SK-N-SH (cell line): ENCODE measurements at regions not wholly inside any gene's neighbourhood (a gene's known extent, or its start where the extent isn't known, plus 50 kb on each side); places are given as distances from the start of the nearest gene placed in this dataset.

Experiments
- CTCF ChIA-PET: fragments of 300-600, 350-600 bp; formaldehyde crosslinking; extraction: SDS; loops from one replicate; lab custom pipeline; 2021; lab: Yijun Ruan, JAX
- POLR2A ChIA-PET: fragments of 350-600 bp; sonication (Branson Sonifier 250); formaldehyde crosslinking; extraction: SDS; loops from one replicate; lab custom pipeline; 2020; ENCODE audit warnings: antibody characterized with exemption, inconsistent platforms; lab: Yijun Ruan, JAX
- DNase-seq: peaks from one replicate; pipeline ENCODE4 v3.0.0; 2012
- H2AFZ ChIP-seq: fragments of 200-600 bp; sonication (generic); 2 replicates; pipeline ENCODE4 v1.8.1; 2016; ENCODE audit warnings: antibody characterized with exemption, mild to moderate bottlenecking, low read depth
- H3F3A ChIP-seq: fragments of 200-600 bp; sonication (generic); replicated peaks from 2 replicates; pipeline ENCODE3; 2016; ENCODE audit warnings: antibody characterized with exemption, mild to moderate bottlenecking; ENCODE audit not compliant: insufficient read depth
- H3K27ac ChIP-seq, 2 experiments: fragments of 200-500 bp in 1 of 2; fragments of 200-600 bp in 1 of 2; sonication (Bioruptor generic) in 1 of 2; sonication (generic), shearing (Covaris generic) in 1 of 2; 2 replicates each; pipeline versions ENCODE4 v1.5.1 to v1.6.1; 2014 to 2016; ENCODE audit warnings: low read depth in 2 of 2, inconsistent platforms in 1 of 2, low read length in 1 of 2, mild to moderate bottlenecking in 1 of 2, mixed read lengths in 1 of 2
- H3K27me3 ChIP-seq: fragments of 200-600 bp; sonication (generic), shearing (Covaris generic); 2 replicates; pipeline ENCODE4 v1.6.1; 2016; ENCODE audit warnings: mixed run types; ENCODE audit not compliant: insufficient read depth
- H3K36me3 ChIP-seq, 2 experiments: fragments of 200-500 bp in 1 of 2; fragments of 200-600 bp in 1 of 2; sonication (Bioruptor generic) in 1 of 2; sonication (generic) in 1 of 2; replicated peaks in 1 of 2; 2 replicates each; pipeline versions ENCODE3 to v1.5.1; 2014 to 2016; ENCODE audit warnings: low read length in 1 of 2, mild to moderate bottlenecking in 1 of 2; ENCODE audit not compliant: insufficient read depth in 2 of 2, control insufficient read depth in 1 of 2
- H3K4me1 ChIP-seq, 2 experiments: fragments of 200-500 bp in 1 of 2; fragments of 200-600 bp in 1 of 2; sonication (Bioruptor generic) in 1 of 2; sonication (generic), shearing (Covaris generic) in 1 of 2; 2 replicates each; pipeline versions ENCODE4 v1.5.1 to v1.6.1; 2014 to 2016; ENCODE audit warnings: low read depth in 1 of 2, low read length in 1 of 2, mixed run types in 1 of 2; ENCODE audit not compliant: insufficient read depth in 2 of 2, control insufficient read depth in 1 of 2
- H3K4me2 ChIP-seq: fragments of 200-600 bp; sonication (generic), shearing (Covaris generic); 2 replicates; pipeline ENCODE4 v1.6.1; 2017; ENCODE audit warnings: mixed run types
- H3K4me3 ChIP-seq, 2 experiments: fragments of 200-500 bp in 1 of 2; fragments of 200-600 bp in 1 of 2; sonication (Bioruptor generic) in 1 of 2; sonication (generic), shearing (Covaris generic) in 1 of 2; 2 replicates each; pipeline versions ENCODE4 v1.5.1 to v1.8.1; 2014 to 2016; ENCODE audit warnings: low read depth in 2 of 2, inconsistent platforms in 1 of 2, low read length in 1 of 2, mild to moderate bottlenecking in 1 of 2, mixed read lengths in 1 of 2, moderate library complexity in 1 of 2
- H3K79me2 ChIP-seq: fragments of 200-600 bp; sonication (generic); 2 replicates; pipeline ENCODE4 v1.8.1; 2017; ENCODE audit warnings: mild to moderate bottlenecking; ENCODE audit not compliant: insufficient read depth
- H3K9ac ChIP-seq: fragments of 200-600 bp; sonication (generic); 2 replicates; pipeline ENCODE4 v1.6.1; 2017; ENCODE audit warnings: mixed run types
- H3K9me2 ChIP-seq: fragments of 200-600 bp; sonication (generic); 2 replicates; pipeline ENCODE4 v1.6.1; 2017; ENCODE audit warnings: mixed run types
- H3K9me3 ChIP-seq: fragments of 200-600 bp; sonication (generic); 2 replicates; pipeline ENCODE4 v1.6.1; 2017; ENCODE audit warnings: mixed run types, mild to moderate bottlenecking, moderate library complexity
- H4K20me1 ChIP-seq: fragments of 200-600 bp; sonication (generic); 2 replicates; pipeline ENCODE4 v1.6.1; 2017; ENCODE audit warnings: mild to moderate bottlenecking, mixed run types; ENCODE audit not compliant: insufficient read depth
- CHD2 ChIP-seq: fragments of 150-350 bp; IDR thresholded peaks from 2 replicates; pipeline ENCODE4 v1.6.1; 2018; ENCODE audit warnings: low read length; ENCODE audit not compliant: partially characterized antibody
- CTCF ChIP-seq: fragments of 200-600 bp; sonication (generic); IDR thresholded peaks from 2 replicates; pipeline ENCODE4 v1.6.1; 2017; ENCODE audit warnings: antibody characterized with exemption, mild to moderate bottlenecking, moderate library complexity
- ELF1 ChIP-seq: IDR thresholded peaks from 2 replicates; pipeline ENCODE4 v1.4.0; 2012
- FOXJ3 ChIP-seq: sonication (generic); formaldehyde crosslinking; IDR thresholded peaks from 2 replicates; pipeline ENCODE4 v1.5.1; 2020; ENCODE audit warnings: mild to moderate bottlenecking, missing genetic modification reagents
- FOXM1 ChIP-seq: IDR thresholded peaks from 2 replicates; pipeline ENCODE4 v1.4.0; 2012; ENCODE audit warnings: low read depth, mild to moderate bottlenecking
- GABPA ChIP-seq: IDR thresholded peaks from 2 replicates; pipeline ENCODE4 v1.4.0; 2012; ENCODE audit warnings: low read depth, mild to moderate bottlenecking
- GATA2 ChIP-seq: sonication (generic); formaldehyde crosslinking; IDR thresholded peaks from 2 replicates; pipeline ENCODE4 v1.5.0; 2020; ENCODE audit warnings: mild to moderate bottlenecking, missing genetic modification reagents
- MXI1 ChIP-seq: IDR thresholded peaks from 2 replicates; pipeline ENCODE4 v1.6.1; 2012; ENCODE audit warnings: mild to moderate bottlenecking, low read depth, low read length, improper control_type of control experiment
- NFIC ChIP-seq: IDR thresholded peaks from 2 replicates; pipeline ENCODE4 v1.4.0; 2012; ENCODE audit warnings: borderline replicate concordance
- PBX3 ChIP-seq: IDR thresholded peaks from 2 replicates; pipeline ENCODE4; 2012
- REST ChIP-seq: IDR thresholded peaks from 2 replicates; pipeline ENCODE4 v1.6.1; 2012; ENCODE audit warnings: mild to moderate bottlenecking, low read depth, low read length, moderate library complexity
- RFX5 ChIP-seq: IDR thresholded peaks from 2 replicates; pipeline ENCODE4 v1.6.1; 2012; ENCODE audit warnings: mild to moderate bottlenecking, improper control_type of control experiment, low read length
- TCF12 ChIP-seq: IDR thresholded peaks from 2 replicates; pipeline ENCODE4 v1.4.0; 2012
- USF1 ChIP-seq: IDR thresholded peaks from 2 replicates; pipeline ENCODE4 v1.4.0; 2012; ENCODE audit warnings: low read depth, borderline replicate concordance
- ZBTB33 ChIP-seq: IDR thresholded peaks from 2 replicates; pipeline ENCODE4 v1.4.0; 2012; ENCODE audit warnings: low read depth, borderline replicate concordance
- WGBS: methylation state at CpG from one replicate; pipeline ENCODE4 v1.1.6; 2017; ENCODE audit warnings: low lambda C conversion rate; 5-methylcytosine and 5-hydroxymethylcytosine counted together
- TF ChIP-seq, protein P1 (sequence below): fragments of 150-350 bp; IDR thresholded peaks from 2 replicates; pipeline ENCODE4 v1.6.1; 2016; ENCODE audit warnings: mild to moderate bottlenecking, low read depth, low read length

- no peak for TF ChIP-seq REST
Observed at GRCh38 chr5:86329318-86329717, 288.4 kb upstream of the COX7C start (continued).

DNA sequence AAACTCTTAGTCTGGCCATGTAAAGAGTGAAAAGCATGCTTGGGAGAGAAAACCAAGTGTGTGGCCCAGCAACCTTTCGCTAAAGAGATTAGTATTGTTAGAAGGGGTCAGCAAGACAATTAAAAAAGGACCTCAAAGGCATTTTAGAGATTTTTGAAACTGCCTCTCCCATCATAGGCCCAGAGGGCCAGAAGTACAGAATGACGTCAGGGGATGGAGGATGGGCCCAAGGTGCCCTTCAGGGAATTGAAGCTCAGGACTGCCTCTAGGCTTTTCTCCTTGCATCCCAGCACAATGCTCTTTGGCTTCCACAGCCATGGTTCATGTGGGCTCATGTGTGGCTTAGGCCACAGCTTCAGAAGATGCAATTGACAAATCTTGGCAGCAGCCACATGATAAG is 287.0 kb upstream of the COX7C start:
- ChIA-PET POLR2A (no interaction called here), CTCF (no interaction called here)
- H2AFZ ChIP-seq: no peak overlapping the region
- H3K79me2 ChIP-seq: no peaks in the 10 kb centered on the region
- no peaks in the 10 kb centered on the region for H3K9me2 ChIP-seq
- H3K27ac ChIP-seq: no peak overlapping the region
- no peaks in the 10 kb centered on the region for H3F3A ChIP-seq
- H3K9ac ChIP-seq: no peak overlapping the region
- no peak overlapping the region for H3K4me2 ChIP-seq
- H3K4me1 ChIP-seq: no peaks in the 10 kb centered on the region
- no peaks in the 10 kb centered on the region for H3K9me3 ChIP-seq
- WGBS: 6% methylated on average over 2 of the region's 2 CpGs
- no peaks in the 10 kb centered on the region for H3K36me3 ChIP-seq
- H3K4me3 ChIP-seq: no peak overlapping the region
- H3K27me3 ChIP-seq: no peaks in the 10 kb centered on the region
- no peak for TF ChIP-seq CHD2
- no peak for TF ChIP-seq ZBTB33
- no peak for TF ChIP-seq FOXJ3 (CRISPR knock-in tag)
- DNase-seq: no peak
- no peaks in the 10 kb centered on the region for H4K20me1 ChIP-seq

GRCh38 chr5:86332851-86333250 is 284.9 kb upstream of the COX7C start:
- no peaks in the 10 kb centered on the region for H3K27me3 ChIP-seq
- DNase-seq: no peak
- no peaks in the 10 kb centered on the region for H3K36me3 ChIP-seq
- H3K4me1 ChIP-seq: no peaks in the 10 kb centered on the region
- WGBS: 3% methylated on average over 1 of the region's 1 CpG
- no peaks in the 10 kb centered on the region for H3F3A ChIP-seq
- H4K20me1 ChIP-seq: no peaks in the 10 kb centered on the region
- H3K4me3 ChIP-seq: no peak overlapping the region
- H3K79me2 ChIP-seq: no peaks in the 10 kb centered on the region
- TF ChIP-seq CHD2 (no peak), FOXM1 (no peak), MXI1 (no peak), GABPA (no peak), PBX3 (no peak), CTCF (no peak), RFX5 (no peak), GATA2 (CRISPR knock-in tag) (no peak), NFIC (no peak), ELF1 (no peak), TCF12 (no peak), USF1 (no peak)
- TF ChIP-seq, protein P1, sequence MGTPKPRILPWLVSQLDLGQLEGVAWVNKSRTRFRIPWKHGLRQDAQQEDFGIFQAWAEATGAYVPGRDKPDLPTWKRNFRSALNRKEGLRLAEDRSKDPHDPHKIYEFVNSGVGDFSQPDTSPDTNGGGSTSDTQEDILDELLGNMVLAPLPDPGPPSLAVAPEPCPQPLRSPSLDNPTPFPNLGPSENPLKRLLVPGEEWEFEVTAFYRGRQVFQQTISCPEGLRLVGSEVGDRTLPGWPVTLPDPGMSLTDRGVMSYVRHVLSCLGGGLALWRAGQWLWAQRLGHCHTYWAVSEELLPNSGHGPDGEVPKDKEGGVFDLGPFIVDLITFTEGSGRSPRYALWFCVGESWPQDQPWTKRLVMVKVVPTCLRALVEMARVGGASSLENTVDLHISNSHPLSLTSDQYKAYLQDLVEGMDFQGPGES: no peak
- TF ChIP-seq, all 33 proteins: peak for 0
- ChIA-PET POLR2A (no interaction called here), CTCF (no interaction called here)
- H3K27ac ChIP-seq: no peak overlapping the region
- no peak overlapping the region for H3K4me2 ChIP-seq
- no peak overlapping the region for H2AFZ ChIP-seq
- H3K9me3 ChIP-seq: no peaks in the 10 kb centered on the region
- H3K9ac ChIP-seq: no peak overlapping the region
- no peaks in the 10 kb centered on the region for H3K9me2 ChIP-seq
